Astrocyte (in vitro differentiated cells and primary cell): ENCODE measurements at regions not wholly inside any gene's neighbourhood (a gene's known extent, or its start where the extent isn't known, plus 50 kb on each side); places are given as distances from the start of the nearest gene placed in this dataset.
"Not testable (repeated sequence)": the region's sequence is repeated elsewhere in the genome, so short reads cannot be mapped to it uniquely, and the experiment has no call there.

Experiments used
- DNase-seq: peaks from one replicate; pipeline ENCODE4 v3.0.0-alpha.2; 2010; ENCODE audit warnings: low read depth
- FAIRE-seq: peaks from 2 replicates; lab custom pipeline; 2011; peaks lifted over from hg19 to GRCh38; lab: Jason Lieb, UNC
- H2AFZ ChIP-seq: 2 replicates; pipeline ENCODE4 v1.6.0; 2012; ENCODE audit warnings: low read depth, low read length, inconsistent platforms
- H3K27ac ChIP-seq: 2 replicates; pipeline ENCODE4 v1.5.1; 2011; ENCODE audit warnings: low read depth, low read length, inconsistent platforms
- H3K27me3 ChIP-seq: 2 replicates; pipeline ENCODE4 v1.6.0; 2011; ENCODE audit warnings: low read length, inconsistent platforms; ENCODE audit not compliant: insufficient read depth
- H3K36me3 ChIP-seq: 2 replicates; pipeline ENCODE4 v1.5.1; 2011; ENCODE audit warnings: low read length, inconsistent platforms; ENCODE audit not compliant: insufficient read depth
- H3K4me1 ChIP-seq: 2 replicates; pipeline ENCODE4 v1.5.1; 2011; ENCODE audit warnings: low read length, inconsistent platforms; ENCODE audit not compliant: insufficient read depth
- H3K4me2 ChIP-seq: 2 replicates; pipeline ENCODE4 v1.6.0; 2012; ENCODE audit warnings: low read length, inconsistent platforms
- H3K4me3 ChIP-seq: 2 replicates; pipeline ENCODE4 v1.5.1; 2011; ENCODE audit warnings: low read depth, mild to moderate bottlenecking, low read length, inconsistent platforms; ENCODE audit not compliant: insufficient read depth
- H3K79me2 ChIP-seq: 2 replicates; pipeline ENCODE4 v1.6.0; 2012; ENCODE audit warnings: mild to moderate bottlenecking, low read length, inconsistent platforms; ENCODE audit not compliant: insufficient read depth
- H3K9ac ChIP-seq: 2 replicates; pipeline ENCODE4 v1.6.0; 2012; ENCODE audit warnings: mild to moderate bottlenecking, low read length, inconsistent platforms
- H3K9me3 ChIP-seq: 2 replicates; pipeline ENCODE4 v1.5.1; 2012; ENCODE audit warnings: low read depth, mild to moderate bottlenecking, low read length, inconsistent platforms; ENCODE audit not compliant: insufficient read depth
- H4K20me1 ChIP-seq: 2 replicates; pipeline ENCODE4 v1.6.0; 2012; ENCODE audit warnings: low read length, inconsistent platforms; ENCODE audit not compliant: insufficient read depth
- H3K27ac Mint-ChIP-seq: one replicate; pipeline ENCODE4 v1.8.0; 2021; ENCODE audit warnings: mild to moderate bottlenecking, mixed read lengths; ENCODE audit not compliant: unreplicated experiment
- H3K27me3 Mint-ChIP-seq: one replicate; pipeline ENCODE4 v1.8.0; 2021; ENCODE audit warnings: low read depth, mixed read lengths; ENCODE audit not compliant: unreplicated experiment
- H3K36me3 Mint-ChIP-seq: one replicate; pipeline ENCODE4 v1.8.0; 2021; ENCODE audit warnings: low read depth, mixed read lengths; ENCODE audit not compliant: unreplicated experiment
- H3K4me1 Mint-ChIP-seq: one replicate; pipeline ENCODE4 v1.8.0; 2021; ENCODE audit warnings: low read depth, mixed read lengths; ENCODE audit not compliant: unreplicated experiment
- H3K4me3 Mint-ChIP-seq: one replicate; pipeline ENCODE4 v1.8.0; 2021; ENCODE audit warnings: mild to moderate bottlenecking, moderate library complexity, mixed read lengths; ENCODE audit not compliant: unreplicated experiment
- H3K9me3 Mint-ChIP-seq: one replicate; pipeline ENCODE4 v1.8.0; 2021; ENCODE audit warnings: mild to moderate bottlenecking, mixed read lengths; ENCODE audit not compliant: unreplicated experiment
- EZH2 ChIP-seq: IDR thresholded peaks from 2 replicates; pipeline ENCODE4 v1.6.1; 2012; ENCODE audit warnings: mild to moderate bottlenecking, low read length, inconsistent platforms; ENCODE audit not compliant: insufficient read depth
- TF ChIP-seq, protein P1 (sequence below): IDR thresholded peaks from 2 replicates; pipeline ENCODE4 v1.5.1; 2011; ENCODE audit warnings: low read depth, mild to moderate bottlenecking, inconsistent platforms, low read length, moderate library complexity; ENCODE audit not compliant: insufficient read depth

DNA sequence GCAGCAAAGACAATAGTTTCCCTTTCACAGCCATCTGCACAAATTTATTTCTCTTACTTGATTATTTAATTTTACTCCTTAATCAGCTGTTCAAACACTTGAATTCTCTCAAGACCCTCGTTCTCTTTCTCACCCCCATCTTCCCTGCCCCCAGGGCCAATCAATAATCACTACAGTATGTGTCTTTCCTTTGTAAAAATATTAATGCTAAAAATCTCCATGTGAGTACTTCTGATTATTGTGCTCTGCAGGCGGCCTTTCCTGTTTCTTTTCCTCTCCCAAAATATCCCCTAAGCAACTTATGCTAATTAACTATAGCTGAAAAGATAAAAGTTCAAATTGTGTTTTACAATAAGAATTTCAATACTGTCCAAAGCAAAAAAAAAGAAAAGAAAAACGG, 617.0 kb upstream of the CBLB start:
- H3K27me3 ChIP-seq: no peaks in the 10 kb centered on the region
- FAIRE-seq (no peak), DNase-seq (no peak)
- H3K9me3 ChIP-seq: no peaks in the 10 kb centered on the region
- no peaks in the 10 kb centered on the region for H3K27me3 Mint-ChIP-seq
- H3K4me3 ChIP-seq: no peak overlapping the region
- no peaks in the 10 kb centered on the region for H3K9me3 Mint-ChIP-seq
- no peaks in the 10 kb centered on the region for H3K79me2 ChIP-seq
- no peak overlapping the region for H3K4me3 Mint-ChIP-seq
- H3K27ac Mint-ChIP-seq: no peak overlapping the region
- H3K27ac ChIP-seq: no peak overlapping the region
- H3K4me1 ChIP-seq: no peaks in the 10 kb centered on the region
- H3K9ac ChIP-seq: no peak overlapping the region
- no peaks in the 10 kb centered on the region for H3K4me1 Mint-ChIP-seq
- H3K36me3 ChIP-seq: no peaks in the 10 kb centered on the region
- H3K4me2 ChIP-seq: no peak overlapping the region
- no peak for TF ChIP-seq EZH2
- TF ChIP-seq, protein P1, sequence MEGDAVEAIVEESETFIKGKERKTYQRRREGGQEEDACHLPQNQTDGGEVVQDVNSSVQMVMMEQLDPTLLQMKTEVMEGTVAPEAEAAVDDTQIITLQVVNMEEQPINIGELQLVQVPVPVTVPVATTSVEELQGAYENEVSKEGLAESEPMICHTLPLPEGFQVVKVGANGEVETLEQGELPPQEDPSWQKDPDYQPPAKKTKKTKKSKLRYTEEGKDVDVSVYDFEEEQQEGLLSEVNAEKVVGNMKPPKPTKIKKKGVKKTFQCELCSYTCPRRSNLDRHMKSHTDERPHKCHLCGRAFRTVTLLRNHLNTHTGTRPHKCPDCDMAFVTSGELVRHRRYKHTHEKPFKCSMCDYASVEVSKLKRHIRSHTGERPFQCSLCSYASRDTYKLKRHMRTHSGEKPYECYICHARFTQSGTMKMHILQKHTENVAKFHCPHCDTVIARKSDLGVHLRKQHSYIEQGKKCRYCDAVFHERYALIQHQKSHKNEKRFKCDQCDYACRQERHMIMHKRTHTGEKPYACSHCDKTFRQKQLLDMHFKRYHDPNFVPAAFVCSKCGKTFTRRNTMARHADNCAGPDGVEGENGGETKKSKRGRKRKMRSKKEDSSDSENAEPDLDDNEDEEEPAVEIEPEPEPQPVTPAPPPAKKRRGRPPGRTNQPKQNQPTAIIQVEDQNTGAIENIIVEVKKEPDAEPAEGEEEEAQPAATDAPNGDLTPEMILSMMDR: no peak
- no peaks in the 10 kb centered on the region for H3K36me3 Mint-ChIP-seq
- H4K20me1 ChIP-seq: no peaks in the 10 kb centered on the region
- no peak overlapping the region for H2AFZ ChIP-seq

DNA sequence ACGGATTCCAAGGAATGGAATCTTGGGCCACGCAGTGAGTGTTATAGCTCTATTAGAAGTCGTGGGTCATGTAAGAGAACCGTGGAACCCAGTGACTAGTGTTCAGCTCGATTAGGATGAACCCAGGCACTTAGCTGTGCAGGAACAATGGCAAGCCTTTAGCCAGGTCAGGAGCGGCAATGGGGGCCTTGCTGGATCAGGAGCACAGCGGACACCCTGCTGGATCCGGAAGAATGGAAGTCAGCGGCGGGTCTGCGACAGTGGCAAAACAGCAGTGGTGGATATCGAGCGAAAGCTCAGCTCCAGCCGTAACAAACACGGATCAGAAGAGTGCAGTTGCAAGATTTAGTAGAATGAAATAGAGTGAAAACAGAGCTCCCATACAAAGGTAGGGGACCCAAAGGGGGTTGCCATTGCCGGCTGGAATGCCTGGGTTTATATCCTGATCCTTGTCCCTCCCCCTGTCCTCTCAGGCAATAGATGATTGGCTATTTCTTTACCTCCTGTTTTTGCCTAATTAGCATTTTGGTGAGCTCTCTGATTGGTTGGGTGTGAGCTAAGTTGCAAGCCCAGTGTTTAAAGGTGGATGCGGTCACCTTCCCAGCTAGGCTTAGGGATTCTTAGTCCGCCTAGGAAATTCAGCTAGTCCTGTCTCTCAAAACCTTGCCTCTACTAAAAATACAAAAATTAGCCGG, 618.3 kb upstream of the CBLB start:
- H3K9me3 ChIP-seq, H3K27me3 Mint-ChIP-seq, DNase-seq, H3K36me3 ChIP-seq, H3K4me1 Mint-ChIP-seq, H3K4me3 ChIP-seq, H3K27ac ChIP-seq, H3K9ac ChIP-seq, H3K79me2 ChIP-seq, H3K4me2 ChIP-seq, H3K4me3 Mint-ChIP-seq, H3K27me3 ChIP-seq, H4K20me1 ChIP-seq, H3K36me3 Mint-ChIP-seq, H3K9me3 Mint-ChIP-seq, H3K27ac Mint-ChIP-seq, H2AFZ ChIP-seq, H3K4me1 ChIP-seq, FAIRE-seq: not testable (repeated sequence)

DNA sequence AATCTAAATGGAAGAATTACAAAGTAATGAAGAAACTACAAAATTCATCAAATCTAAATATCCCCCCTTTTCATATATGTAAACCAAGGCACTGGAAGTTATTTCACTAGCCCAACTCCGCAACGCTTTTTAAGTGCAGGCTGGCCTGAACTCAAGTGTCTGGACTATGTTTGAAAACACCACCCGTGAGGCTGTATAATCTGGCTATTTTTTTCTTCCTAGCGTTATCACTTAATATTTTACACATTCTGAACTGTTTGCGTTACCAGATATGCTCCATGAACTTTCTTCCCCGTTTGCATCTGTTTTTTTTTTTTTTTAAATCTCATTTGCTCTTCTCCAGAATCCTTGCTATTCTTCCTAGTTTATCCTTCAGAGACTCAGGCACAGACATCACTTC, 619.5 kb upstream of the CBLB start:
- no peaks in the 10 kb centered on the region for H3K4me1 ChIP-seq
- no peaks in the 10 kb centered on the region for H3K9me3 ChIP-seq
- H2AFZ ChIP-seq: no peak overlapping the region
- Mint-ChIP-seq H3K27me3 (no peaks in the 10 kb centered on the region), H3K27ac (no peak overlapping the region), H3K4me3 (no peak overlapping the region), H3K4me1 (no peaks in the 10 kb centered on the region), H3K9me3 (no peaks in the 10 kb centered on the region), H3K36me3 (no peaks in the 10 kb centered on the region)
- FAIRE-seq (no peak), DNase-seq (no peak)
- TF ChIP-seq EZH2: no peak
- TF ChIP-seq, protein P1: no peak
- H3K4me3 ChIP-seq: no peak overlapping the region
- no peak overlapping the region for H3K27ac ChIP-seq
- H3K4me2 ChIP-seq: no peak overlapping the region
- H3K9ac ChIP-seq: no peak overlapping the region
- no peaks in the 10 kb centered on the region for H3K27me3 ChIP-seq
- no peaks in the 10 kb centered on the region for H4K20me1 ChIP-seq
- H3K36me3 ChIP-seq: no peaks in the 10 kb centered on the region
- H3K79me2 ChIP-seq: no peaks in the 10 kb centered on the region
